ENCODE measurements at regions not wholly inside any gene's neighbourhood (a gene's known extent, or its start where the extent isn't known, plus 50 kb on each side); places are given as distances from the start of the nearest gene placed in this dataset.

- TF ChIP-seq ESRRA (IDR thresholded peaks at IDR 0.05; ENCODE audit: low read length) (no peak), GATAD2B (conservative IDR thresholded peaks at IDR 0.05; ENCODE audit: low read depth) (no peak), CHD1 (IDR thresholded peaks at IDR 0.05; ENCODE audit: low read depth, low read length) (no peak)
- TF ChIP-seq, protein P1, sequence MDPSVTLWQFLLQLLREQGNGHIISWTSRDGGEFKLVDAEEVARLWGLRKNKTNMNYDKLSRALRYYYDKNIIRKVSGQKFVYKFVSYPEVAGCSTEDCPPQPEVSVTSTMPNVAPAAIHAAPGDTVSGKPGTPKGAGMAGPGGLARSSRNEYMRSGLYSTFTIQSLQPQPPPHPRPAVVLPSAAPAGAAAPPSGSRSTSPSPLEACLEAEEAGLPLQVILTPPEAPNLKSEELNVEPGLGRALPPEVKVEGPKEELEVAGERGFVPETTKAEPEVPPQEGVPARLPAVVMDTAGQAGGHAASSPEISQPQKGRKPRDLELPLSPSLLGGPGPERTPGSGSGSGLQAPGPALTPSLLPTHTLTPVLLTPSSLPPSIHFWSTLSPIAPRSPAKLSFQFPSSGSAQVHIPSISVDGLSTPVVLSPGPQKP (IDR thresholded peaks at IDR 0.05; ENCODE audit: low read depth, low read length) = no peak
These were observed 161.4 kb upstream of the SPRY2 start (continued) for GRCh38 chr13:80502359-80502758.

DNA sequence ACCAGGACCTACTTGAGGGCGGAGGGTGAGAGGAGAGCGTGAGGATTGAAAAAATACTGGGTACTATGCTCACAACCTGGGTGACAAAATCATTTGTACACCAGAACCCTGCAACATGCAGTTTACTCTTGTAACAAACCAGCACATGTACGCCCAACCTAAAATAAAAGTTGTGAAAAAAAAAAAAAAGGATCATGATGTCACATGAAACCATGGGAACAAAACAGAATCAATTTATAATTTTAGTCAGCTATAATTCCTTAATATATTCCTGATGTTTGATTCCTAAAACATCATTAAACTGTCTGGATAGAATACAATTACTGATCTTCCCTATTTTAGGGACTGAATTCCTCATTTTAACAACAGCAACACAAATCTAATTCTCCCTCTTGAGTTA is 160.6 kb upstream of the SPRY2 start:
- H3K9ac ChIP-seq (ENCODE audit: control insufficient read depth, insufficient read depth, low read length) = no peak overlapping the region
- in situ Hi-C loops (cut with MboI) (no loop called here), intact Hi-C loops (cut with micrococcal nuclease; ENCODE audit: unreplicated experiment) (no loop called here)
- ChIA-PET CTCF (interaction anchor here (0.6 to 2.5 kb wide), 3 partner anchors 11 to 746 kb away, joined by 3 to 8 read pairs (median 4); no protein-coding TSS in a partner anchor), POLR2A (interaction anchor here (0.9 to 1.6 kb wide), 2 partner anchors 10 to 31 kb away, joined by 3 read pairs; no protein-coding TSS in a partner anchor), SMC1A (ENCODE audit: uncharacterized antibody, unreplicated experiment) (interaction anchor here (1.0 to 2.1 kb wide), 3 partner anchors 10 to 241 kb away, joined by 3 to 5 read pairs (median 5); no protein-coding TSS in a partner anchor), RAD21 (ENCODE audit: unreplicated experiment) (no interaction called here)
- H3K36me3 ChIP-seq (ENCODE audit: control insufficient read depth in 2 of 2, insufficient read depth in 2 of 2, low read length in 1 of 2) = no peaks in the 10 kb centered on the region
- H3K27me3 ChIP-seq (replicated peaks in 1 of 2; ENCODE audit: control insufficient read depth in 2 of 2, insufficient read depth in 2 of 2, low read length in 1 of 2) = no peaks in the 10 kb centered on the region
- ATAC-seq (no peak), DNase-seq (ENCODE audit: low read depth, low spot score) (no peak), FAIRE-seq (no peak)
- H3K4me2 ChIP-seq (ENCODE audit: control insufficient read depth, insufficient read depth) = no peak overlapping the region
- no peaks in the 10 kb centered on the region for H3K79me2 ChIP-seq (ENCODE audit: control insufficient read depth, insufficient read depth, low read length)
- H3K27ac ChIP-seq (ENCODE audit: control insufficient read depth, insufficient read depth) = no peak overlapping the region
- no peak overlapping the region for H2AFZ ChIP-seq (ENCODE audit: control insufficient read depth, low read depth, low read length)
- no peaks in the 10 kb centered on the region for H4K20me1 ChIP-seq (ENCODE audit: control insufficient read depth, insufficient read depth)
- no peaks in the 10 kb centered on the region for H3K9me3 ChIP-seq (replicated peaks; ENCODE audit: control insufficient read depth, insufficient read depth, low read length)
- no peaks in the 10 kb centered on the region for H3K4me1 ChIP-seq (ENCODE audit: control insufficient read depth, insufficient read depth, low read length)
- no TSS peak for BruUV-seq (replicated peaks)
- H3K4me3 ChIP-seq = no peak overlapping the region
- 15% methylated on average over 3 of the region's 3 CpGs for WGBS (ENCODE audit: insufficient coverage, insufficient replicate concordance, low lambda C conversion rate, missing lambda C conversion rate)
- TF ChIP-seq KDM1A (IDR thresholded peaks at IDR 0.05; ENCODE audit: borderline replicate concordance) (no peak), JUND (IDR thresholded peaks at IDR 0.05; ENCODE audit: low read depth, low read length) (no peak), NKRF (conservative IDR thresholded peaks at IDR 0.05) (no peak), YBX1 (IDR thresholded peaks at IDR 0.05) (no peak), POU2F2 (IDR thresholded peaks at IDR 0.05; ENCODE audit: borderline replicate concordance, low read depth, low read length) (no peak), SIX5 (IDR thresholded peaks at IDR 0.05; ENCODE audit: low read depth, low read length, severe bottlenecking) (no peak), CUX1 (IDR thresholded peaks at IDR 0.05; ENCODE audit: insufficient replicate concordance, low read depth, low read length) (no peak), KLF5 (IDR thresholded peaks at IDR 0.05; ENCODE audit: partially characterized antibody) (no peak), RAD21 (IDR thresholded peaks at IDR 0.05; ENCODE audit: insufficient read depth, low read depth, low read length) (no peak)
- TF ChIP-seq, protein P2, sequence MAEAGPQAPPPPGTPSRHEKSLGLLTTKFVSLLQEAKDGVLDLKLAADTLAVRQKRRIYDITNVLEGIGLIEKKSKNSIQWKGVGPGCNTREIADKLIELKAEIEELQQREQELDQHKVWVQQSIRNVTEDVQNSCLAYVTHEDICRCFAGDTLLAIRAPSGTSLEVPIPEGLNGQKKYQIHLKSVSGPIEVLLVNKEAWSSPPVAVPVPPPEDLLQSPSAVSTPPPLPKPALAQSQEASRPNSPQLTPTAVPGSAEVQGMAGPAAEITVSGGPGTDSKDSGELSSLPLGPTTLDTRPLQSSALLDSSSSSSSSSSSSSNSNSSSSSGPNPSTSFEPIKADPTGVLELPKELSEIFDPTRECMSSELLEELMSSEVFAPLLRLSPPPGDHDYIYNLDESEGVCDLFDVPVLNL (IDR thresholded peaks at IDR 0.05; ENCODE audit: low read depth, low read length) = no peak

All from GM12878 (cell line).